HG03558 (cell line): ENCODE measurements at regions not wholly inside any gene's neighbourhood (a gene's known extent, or its start where the extent isn't known, plus 50 kb on each side); places are given as distances from the start of the nearest gene placed in this dataset.
"Not testable (repeated sequence)": the region's sequence is repeated elsewhere in the genome, so short reads cannot be mapped to it uniquely, and the experiment has no call there.

Source experiments
- ATAC-seq: cut with Tn5 transposase; IDR thresholded peaks from one replicate; pipeline ENCODE4 v1.9.1; 2021; ENCODE audit warnings: moderate number of reproducible peaks; ENCODE audit not compliant: unreplicated experiment; ENCODE audit errors: extremely low read depth

GRCh38 chr22:49678137-49678841 lies 149.4 kb downstream of the BRD1 start:
- no peak for ATAC-seq

- no peak for ATAC-seq
Measured at GRCh38 chr22:49677495-49677889, 150.2 kb downstream of the BRD1 start.

- no peak for ATAC-seq
Measured at GRCh38 chr22:49676783-49677494, 150.7 kb downstream of the BRD1 start.

GRCh38 chr22:49676230-49676629 lies 151.4 kb downstream of the BRD1 start:
- no peak for ATAC-seq

DNA sequence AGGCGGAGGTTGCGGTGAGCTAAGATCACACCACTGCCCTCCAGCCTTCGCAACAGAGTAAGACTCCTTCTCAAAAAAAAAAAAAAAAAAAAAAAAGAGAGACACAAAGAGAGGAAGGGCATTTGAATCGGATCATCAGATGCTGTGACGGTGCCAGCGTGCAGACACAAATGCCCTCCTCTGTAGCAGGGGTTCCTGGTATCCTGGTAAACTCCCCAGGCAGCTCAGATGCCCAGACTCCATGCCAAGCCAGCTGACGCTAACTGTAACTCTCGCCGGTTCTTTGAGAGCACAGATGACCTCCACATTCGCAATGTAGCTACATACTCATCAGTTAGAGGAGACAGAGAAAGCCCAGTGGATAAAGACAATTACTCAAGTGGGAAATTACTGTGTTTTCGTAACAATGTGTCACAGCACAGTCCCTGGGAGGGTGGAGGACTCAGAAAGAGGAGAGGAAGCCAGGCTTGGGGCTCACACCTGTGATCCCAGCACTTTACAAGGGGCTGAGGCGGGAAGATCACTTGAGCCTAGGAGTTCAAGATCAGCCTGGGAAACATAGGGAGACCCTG lies 153.1 kb downstream of the BRD1 start:
- no peak for ATAC-seq

DNA sequence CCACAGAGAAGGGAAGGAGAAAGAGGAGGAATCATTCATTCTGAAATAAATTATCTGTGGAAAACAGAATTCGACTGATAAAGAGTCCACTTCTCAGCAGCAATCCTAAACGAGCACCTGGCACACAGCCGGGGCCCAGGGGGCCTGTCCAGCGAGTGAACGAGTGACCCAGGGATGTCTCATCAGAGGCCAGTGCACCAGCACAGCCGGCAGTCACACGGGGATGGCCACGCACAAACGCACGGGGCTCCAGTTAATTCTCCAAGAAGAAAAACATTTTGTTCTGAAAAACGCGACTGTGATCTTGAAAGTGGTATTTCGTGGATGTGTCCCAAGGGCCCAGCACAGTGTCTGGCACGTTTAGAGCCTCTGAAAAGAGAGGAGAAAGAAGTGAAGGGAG lies 154.6 kb downstream of the BRD1 start:
- ATAC-seq = no peak

DNA sequence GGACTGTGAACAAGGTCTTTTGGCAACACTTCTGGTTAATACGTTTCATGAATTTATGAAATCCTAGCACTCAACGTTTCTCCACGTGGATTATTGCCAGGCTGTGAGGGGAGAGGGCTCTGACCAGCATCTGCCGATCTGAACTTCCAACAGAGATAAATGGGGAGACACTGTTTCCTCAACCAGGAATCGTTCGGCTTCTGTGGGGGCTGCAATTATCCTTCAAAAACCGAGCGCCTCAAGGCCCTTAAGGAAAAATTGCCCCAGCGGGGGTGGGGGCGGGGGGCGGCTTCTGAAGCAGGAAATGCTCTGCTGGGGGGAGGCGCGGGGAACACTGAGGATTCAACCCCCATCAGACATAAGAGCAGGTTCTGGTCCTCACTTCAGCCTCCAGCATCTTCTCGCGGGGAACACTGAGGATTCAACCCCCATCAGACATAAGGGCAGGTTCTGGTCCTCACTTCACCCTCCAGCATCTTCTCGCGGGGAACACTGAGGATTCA lies 155.6 kb downstream of the BRD1 start:
- no peak for ATAC-seq

- ATAC-seq = no peak
Measured at GRCh38 chr22:49671331-49672013, 156.2 kb downstream of the BRD1 start.

GRCh38 chr22:49670456-49671330 lies 157.0 kb downstream of the BRD1 start:
- ATAC-seq = no peak

- not testable (repeated sequence) for ATAC-seq
Measured at GRCh38 chr22:49669969-49670455, 157.7 kb downstream of the BRD1 start.

DNA sequence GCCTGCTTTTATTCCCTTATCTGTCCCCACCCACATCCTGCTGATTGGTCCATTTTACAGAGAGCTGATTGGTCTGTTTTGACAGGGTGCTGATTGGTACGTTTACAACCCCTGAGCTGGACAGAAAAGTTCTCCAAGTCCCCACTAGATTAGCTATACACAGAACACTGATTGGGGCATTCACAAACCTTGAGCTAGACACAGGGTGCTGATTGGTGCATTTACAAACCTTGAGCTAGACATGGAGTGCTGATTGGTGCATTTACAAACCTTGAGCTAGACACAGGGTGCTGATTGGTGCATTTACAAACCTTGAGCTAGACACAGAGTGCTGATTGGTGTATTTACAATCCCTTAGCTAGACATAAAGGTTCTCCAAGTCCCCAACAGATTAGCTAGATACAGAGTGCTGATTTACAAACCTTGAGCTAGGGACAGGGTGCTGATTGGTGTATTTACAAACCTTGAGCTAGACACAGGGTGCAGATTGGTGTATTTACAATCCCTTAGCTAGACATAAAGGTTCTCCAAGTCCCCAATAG lies 158.2 kb downstream of the BRD1 start:
- not testable (repeated sequence) for ATAC-seq

GRCh38 chr22:49668402-49668801 lies 159.3 kb downstream of the BRD1 start:
- ATAC-seq = no peak

GRCh38 chr22:49667236-49667635 lies 160.4 kb downstream of the BRD1 start:
- ATAC-seq = no peak

DNA sequence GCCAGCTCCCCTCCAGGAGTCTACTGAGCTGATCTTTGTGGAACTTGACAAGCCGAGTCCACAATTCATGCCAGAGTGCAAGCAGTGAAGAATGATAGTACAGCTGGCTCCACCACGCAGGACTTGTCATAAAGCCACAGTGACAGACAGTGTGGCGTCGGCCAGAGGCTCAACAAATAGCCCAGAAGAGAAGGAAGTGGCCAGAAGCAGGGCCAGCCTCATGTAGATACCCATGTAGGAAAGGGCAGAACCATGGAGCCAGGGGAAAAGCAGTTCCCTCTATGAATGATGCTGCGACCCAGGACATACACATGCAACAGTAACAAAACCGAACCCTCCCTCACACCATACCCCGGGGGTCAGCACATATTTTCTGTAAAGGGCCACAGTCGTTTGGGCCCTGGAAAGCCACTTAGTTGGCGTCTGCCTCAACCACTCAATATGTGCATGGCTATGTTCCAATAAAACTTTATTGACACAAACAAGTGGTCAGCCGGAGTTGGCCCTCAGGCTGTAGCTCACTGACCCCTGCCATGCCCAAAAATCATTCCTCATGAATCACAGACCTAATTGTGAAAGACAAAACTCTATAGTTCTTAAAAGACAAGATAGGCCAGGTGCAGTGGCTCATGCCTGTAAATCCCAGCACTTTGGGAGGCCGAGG lies 161.4 kb downstream of the BRD1 start:
- ATAC-seq = no peak

DNA sequence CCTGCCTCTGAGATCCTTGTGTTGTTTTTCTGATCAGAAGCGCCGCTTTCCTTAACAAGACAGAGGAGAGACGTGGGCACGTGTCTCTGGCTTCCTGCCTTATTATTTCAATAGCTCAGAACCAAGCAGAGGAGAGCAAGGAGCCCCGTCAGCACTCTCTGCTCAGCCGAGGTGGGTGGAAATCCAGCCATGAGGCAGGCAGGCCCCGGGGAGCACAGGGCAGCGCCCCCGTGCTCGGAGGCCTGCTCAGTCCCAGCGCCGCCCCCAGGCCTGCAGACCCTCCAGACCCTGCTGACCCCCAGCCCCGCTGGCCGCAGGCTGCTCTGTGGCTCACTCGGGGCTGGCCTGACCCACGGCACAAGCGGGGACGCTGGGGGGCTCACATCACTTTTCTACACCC lies 162.8 kb downstream of the BRD1 start:
- ATAC-seq = no peak

GRCh38 chr22:49664371-49664881 lies 163.2 kb downstream of the BRD1 start:
- ATAC-seq = no peak

DNA sequence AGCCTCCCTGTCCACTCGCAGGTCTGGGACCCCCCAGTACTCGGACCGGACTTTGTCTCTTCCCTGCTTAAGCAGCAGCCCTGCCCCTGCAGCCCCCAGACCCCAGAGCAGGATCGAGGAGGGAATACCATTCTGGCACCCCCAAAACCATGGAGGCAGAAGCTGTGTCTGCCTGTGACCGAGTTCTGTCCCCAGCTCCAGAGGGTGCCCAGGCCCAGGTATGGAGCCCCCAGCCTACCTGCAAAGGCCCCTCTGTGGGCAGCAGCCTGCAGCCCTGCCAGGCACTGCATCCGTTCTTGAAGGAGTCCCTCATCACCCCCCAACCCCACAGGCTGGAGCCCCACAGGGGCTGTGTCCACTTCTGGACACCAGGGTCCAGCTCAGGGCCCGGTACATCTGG lies 163.8 kb downstream of the BRD1 start:
- ATAC-seq = no peak

DNA sequence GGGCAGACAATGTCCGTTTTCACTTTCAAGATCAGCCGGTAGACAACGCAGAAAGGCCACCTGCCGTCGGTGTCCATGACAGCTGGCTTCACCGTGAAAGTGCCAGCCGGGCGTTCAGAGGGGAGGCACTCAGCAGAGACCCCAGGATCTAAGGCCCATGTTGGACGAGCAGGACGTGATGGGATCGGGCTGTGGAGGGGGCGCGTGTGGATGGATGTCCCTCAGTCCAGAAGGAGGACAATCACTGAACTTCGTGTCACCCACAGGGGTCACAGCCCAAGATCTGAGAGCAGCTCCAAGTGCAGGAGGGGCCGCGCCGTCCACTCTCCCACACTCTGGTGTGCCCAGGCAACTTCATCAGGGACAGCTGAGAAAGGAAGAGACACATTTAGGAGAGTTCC lies 164.4 kb downstream of the BRD1 start:
- ATAC-seq = no peak

DNA sequence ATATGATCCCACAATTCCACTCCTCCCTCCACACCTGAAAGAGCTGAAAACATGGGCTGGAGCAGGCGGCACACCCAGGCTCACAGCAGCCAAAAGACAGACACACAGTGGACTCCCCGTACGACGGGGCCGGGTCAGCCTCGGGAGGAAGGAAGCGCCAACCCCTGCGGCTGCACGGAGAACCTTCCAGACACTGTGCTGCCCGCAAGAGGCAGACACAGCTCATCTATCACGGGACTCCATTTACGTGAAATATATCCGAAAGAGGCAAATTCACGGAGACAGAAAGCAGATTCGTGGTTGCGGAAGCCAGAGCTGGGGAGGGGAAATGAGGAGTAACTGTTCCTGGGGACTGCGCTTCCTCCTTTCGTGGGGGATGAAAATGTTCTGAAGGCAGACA lies 165.0 kb downstream of the BRD1 start:
- ATAC-seq = no peak
